ENCODE measurements at regions not wholly inside any gene's neighbourhood (a gene's known extent, or its start where the extent isn't known, plus 50 kb on each side); places are given as distances from the start of the nearest gene placed in this dataset.

- H3K9me3 ChIP-seq (ENCODE audit: control insufficient read depth, low read depth, low read length) = no peaks in the 10 kb centered on the region
- H3K36me3 ChIP-seq (ENCODE audit: control insufficient read depth, insufficient read depth, low read length) = no peaks in the 10 kb centered on the region
- peaks cover 4% of the 10 kb centered on the region for H3K27me3 ChIP-seq (ENCODE audit: control insufficient read depth, insufficient read depth, low read length)
- H3K4me1 ChIP-seq (ENCODE audit: control insufficient read depth, insufficient read depth, low read length) = no peaks in the 10 kb centered on the region
- H3K4me3 ChIP-seq (ENCODE audit: low read length) = no peak overlapping the region
- H3K27ac ChIP-seq (ENCODE audit: low read length) = no peak overlapping the region
- no peak for DNase-seq
- WGBS (ENCODE audit: insufficient coverage, low lambda C conversion rate) = 88% methylated on average over 3 of the region's 4 CpGs
Observed at GRCh38 chr21:31609081-31609480, 50.4 kb upstream of the SOD1 start.

- H3K36me3 ChIP-seq (ENCODE audit: control insufficient read depth, insufficient read depth, low read length) = no peaks in the 10 kb centered on the region
- H3K27ac ChIP-seq (ENCODE audit: low read length) = no peak overlapping the region
- no peak overlapping the region for H3K4me3 ChIP-seq (ENCODE audit: low read length)
- DNase-seq = no peak
- H3K4me1 ChIP-seq (ENCODE audit: control insufficient read depth, insufficient read depth, low read length) = no peaks in the 10 kb centered on the region
- WGBS (ENCODE audit: insufficient coverage, low lambda C conversion rate) = 96% methylated on average over 3 of the region's 4 CpGs
- H3K27me3 ChIP-seq (ENCODE audit: control insufficient read depth, insufficient read depth, low read length) = peaks cover under 1% of the 10 kb centered on the region
- no peaks in the 10 kb centered on the region for H3K9me3 ChIP-seq (ENCODE audit: control insufficient read depth, low read depth, low read length)
Observed at GRCh38 chr21:31607791-31608190, 51.7 kb upstream of the SOD1 start.

GRCh38 chr21:31606081-31606874 lies 53.2 kb upstream of the SOD1 start:
- Histone ChIP-seq H3K36me3 (ENCODE audit: control insufficient read depth, insufficient read depth, low read length) (no peaks in the 10 kb centered on the region), H3K27me3 (ENCODE audit: control insufficient read depth, insufficient read depth, low read length) (no peaks in the 10 kb centered on the region), H3K4me1 (ENCODE audit: control insufficient read depth, insufficient read depth, low read length) (no peaks in the 10 kb centered on the region), H3K9me3 (ENCODE audit: control insufficient read depth, low read depth, low read length) (no peaks in the 10 kb centered on the region), H3K4me3 (ENCODE audit: low read length) (no peak overlapping the region), H3K27ac (ENCODE audit: low read length) (no peak overlapping the region)
- DNase-seq = no peak
- WGBS (ENCODE audit: insufficient coverage, low lambda C conversion rate) = 100% methylated on average over 1 of the region's 11 CpGs

- Histone ChIP-seq H3K4me3 (ENCODE audit: low read length) (no peak overlapping the region), H3K36me3 (ENCODE audit: control insufficient read depth, insufficient read depth, low read length) (no peaks in the 10 kb centered on the region), H3K9me3 (ENCODE audit: control insufficient read depth, low read depth, low read length) (no peaks in the 10 kb centered on the region), H3K4me1 (ENCODE audit: control insufficient read depth, insufficient read depth, low read length) (no peaks in the 10 kb centered on the region), H3K27ac (ENCODE audit: low read length) (no peak overlapping the region), H3K27me3 (ENCODE audit: control insufficient read depth, insufficient read depth, low read length) (no peaks in the 10 kb centered on the region)
- 33% methylated on average over 6 of the region's 11 CpGs for WGBS (ENCODE audit: insufficient coverage, low lambda C conversion rate)
- peak; percentile 44 for DNase-seq
Observed at GRCh38 chr21:31604591-31605190, 54.8 kb upstream of the SOD1 start.

GRCh38 chr21:31599563-31599962 lies 59.9 kb upstream of the SOD1 start:
- H3K27me3 ChIP-seq (ENCODE audit: control insufficient read depth, insufficient read depth, low read length) = no peaks in the 10 kb centered on the region
- WGBS (ENCODE audit: insufficient coverage, low lambda C conversion rate) = no CpG with 5 or more reads among the region's 5 CpGs
- no peak overlapping the region for H3K27ac ChIP-seq (ENCODE audit: low read length)
- no peak overlapping the region for H3K4me3 ChIP-seq (ENCODE audit: low read length)
- no peaks in the 10 kb centered on the region for H3K9me3 ChIP-seq (ENCODE audit: control insufficient read depth, low read depth, low read length)
- DNase-seq = no peak
- no peaks in the 10 kb centered on the region for H3K4me1 ChIP-seq (ENCODE audit: control insufficient read depth, insufficient read depth, low read length)
- H3K36me3 ChIP-seq (ENCODE audit: control insufficient read depth, insufficient read depth, low read length) = no peaks in the 10 kb centered on the region

- no peak overlapping the region for H3K27ac ChIP-seq (ENCODE audit: low read length)
- no peaks in the 10 kb centered on the region for H3K36me3 ChIP-seq (ENCODE audit: control insufficient read depth, insufficient read depth, low read length)
- H3K27me3 ChIP-seq (ENCODE audit: control insufficient read depth, insufficient read depth, low read length) = no peaks in the 10 kb centered on the region
- 60% methylated on average over 1 of the region's 3 CpGs for WGBS (ENCODE audit: insufficient coverage, low lambda C conversion rate)
- H3K4me3 ChIP-seq (ENCODE audit: low read length) = no peak overlapping the region
- no peak for DNase-seq
- H3K9me3 ChIP-seq (ENCODE audit: control insufficient read depth, low read depth, low read length) = no peaks in the 10 kb centered on the region
- no peaks in the 10 kb centered on the region for H3K4me1 ChIP-seq (ENCODE audit: control insufficient read depth, insufficient read depth, low read length)
Observed at GRCh38 chr21:31599013-31599412, 60.5 kb upstream of the SOD1 start.

- no peak overlapping the region for H3K4me3 ChIP-seq (ENCODE audit: low read length)
- no peaks in the 10 kb centered on the region for H3K4me1 ChIP-seq (ENCODE audit: control insufficient read depth, insufficient read depth, low read length)
- DNase-seq = no peak
- H3K36me3 ChIP-seq (ENCODE audit: control insufficient read depth, insufficient read depth, low read length) = no peaks in the 10 kb centered on the region
- no peaks in the 10 kb centered on the region for H3K9me3 ChIP-seq (ENCODE audit: control insufficient read depth, low read depth, low read length)
- H3K27me3 ChIP-seq (ENCODE audit: control insufficient read depth, insufficient read depth, low read length) = no peaks in the 10 kb centered on the region
- WGBS (ENCODE audit: insufficient coverage, low lambda C conversion rate) = no CpG with 5 or more reads among the region's 14 CpGs
- no peak overlapping the region for H3K27ac ChIP-seq (ENCODE audit: low read length)
Observed at GRCh38 chr21:31597683-31598082, 61.8 kb upstream of the SOD1 start.

- H3K4me1 ChIP-seq (ENCODE audit: control insufficient read depth, insufficient read depth, low read length) = no peaks in the 10 kb centered on the region
- H3K4me3 ChIP-seq (ENCODE audit: low read length) = no peak overlapping the region
- no peaks in the 10 kb centered on the region for H3K36me3 ChIP-seq (ENCODE audit: control insufficient read depth, insufficient read depth, low read length)
- no peaks in the 10 kb centered on the region for H3K27me3 ChIP-seq (ENCODE audit: control insufficient read depth, insufficient read depth, low read length)
- H3K9me3 ChIP-seq (ENCODE audit: control insufficient read depth, low read depth, low read length) = no peaks in the 10 kb centered on the region
- no peak for DNase-seq
- no peak overlapping the region for H3K27ac ChIP-seq (ENCODE audit: low read length)
- WGBS (ENCODE audit: insufficient coverage, low lambda C conversion rate) = no CpG with 5 or more reads among the region's 8 CpGs
Observed at GRCh38 chr21:31596055-31596454, 63.4 kb upstream of the SOD1 start.

- DNase-seq = no peak
- no peaks in the 10 kb centered on the region for H3K27me3 ChIP-seq (ENCODE audit: control insufficient read depth, insufficient read depth, low read length)
- no peaks in the 10 kb centered on the region for H3K9me3 ChIP-seq (ENCODE audit: control insufficient read depth, low read depth, low read length)
- WGBS (ENCODE audit: insufficient coverage, low lambda C conversion rate) = no CpG with 5 or more reads among the region's 6 CpGs
- no peak overlapping the region for H3K27ac ChIP-seq (ENCODE audit: low read length)
- no peaks in the 10 kb centered on the region for H3K36me3 ChIP-seq (ENCODE audit: control insufficient read depth, insufficient read depth, low read length)
- no peak overlapping the region for H3K4me3 ChIP-seq (ENCODE audit: low read length)
- H3K4me1 ChIP-seq (ENCODE audit: control insufficient read depth, insufficient read depth, low read length) = no peaks in the 10 kb centered on the region
Observed at GRCh38 chr21:31594726-31595125, 64.8 kb upstream of the SOD1 start.

GRCh38 chr21:31594279-31594678 lies 65.2 kb upstream of the SOD1 start:
- Histone ChIP-seq H3K4me3 (ENCODE audit: low read length) (no peak overlapping the region), H3K27ac (ENCODE audit: low read length) (no peak overlapping the region), H3K9me3 (ENCODE audit: control insufficient read depth, low read depth, low read length) (no peaks in the 10 kb centered on the region), H3K27me3 (ENCODE audit: control insufficient read depth, insufficient read depth, low read length) (no peaks in the 10 kb centered on the region), H3K36me3 (ENCODE audit: control insufficient read depth, insufficient read depth, low read length) (no peaks in the 10 kb centered on the region), H3K4me1 (ENCODE audit: control insufficient read depth, insufficient read depth, low read length) (no peaks in the 10 kb centered on the region)
- WGBS (ENCODE audit: insufficient coverage, low lambda C conversion rate) = no CpG with 5 or more reads among the region's 3 CpGs
- DNase-seq = no peak
